Esophagus muscularis mucosa (tissue), 3 donors: ENCODE measurements at regions not wholly inside any gene's neighbourhood (a gene's known extent, or its start where the extent isn't known, plus 50 kb on each side); places are given as distances from the start of the nearest gene placed in this dataset.

ENCODE experiments used
- POLR2AphosphoS5 ChIP-seq, 2 donors: sonication (generic); formaldehyde crosslinking; IDR thresholded peaks; one replicate each; pipeline ENCODE4 v1.6.1; 2017; ENCODE audit warnings: antibody characterized with exemption in 2 of 2
- TF ChIP-seq, protein P1 (sequence below), 3 experiments: fragments of 200-600 bp in 2 of 3; fragments of 450-650 bp in 1 of 3; sonication (generic) in 2 of 3; IDR thresholded peaks; one replicate each; pipeline ENCODE4 v1.5.1; 2017 to 2019; ENCODE audit warnings: antibody characterized with exemption in 3 of 3, mild to moderate bottlenecking in 2 of 3, moderate library complexity in 1 of 3

DNA sequence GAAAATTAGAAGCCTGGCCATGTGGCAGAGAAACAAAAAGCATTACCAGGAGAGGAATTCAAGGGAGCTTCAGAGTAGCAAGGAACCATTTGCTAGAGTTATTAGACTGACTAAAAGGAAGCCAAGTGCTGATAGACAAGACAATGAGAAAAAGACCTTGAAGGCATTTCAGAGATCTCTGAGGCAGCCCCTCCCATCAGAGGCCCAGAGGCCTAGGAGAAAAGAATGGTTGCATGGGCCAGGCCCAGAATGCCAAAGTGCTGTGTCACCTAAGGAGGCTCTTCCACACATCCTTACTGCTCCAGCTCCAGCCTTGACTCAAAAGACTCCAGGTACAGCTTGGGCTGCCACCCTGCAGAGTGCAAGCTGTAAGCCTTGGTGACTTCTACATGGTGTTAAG lies 61.8 kb upstream of the POU2AF2 start:
- TF ChIP-seq, protein P1, sequence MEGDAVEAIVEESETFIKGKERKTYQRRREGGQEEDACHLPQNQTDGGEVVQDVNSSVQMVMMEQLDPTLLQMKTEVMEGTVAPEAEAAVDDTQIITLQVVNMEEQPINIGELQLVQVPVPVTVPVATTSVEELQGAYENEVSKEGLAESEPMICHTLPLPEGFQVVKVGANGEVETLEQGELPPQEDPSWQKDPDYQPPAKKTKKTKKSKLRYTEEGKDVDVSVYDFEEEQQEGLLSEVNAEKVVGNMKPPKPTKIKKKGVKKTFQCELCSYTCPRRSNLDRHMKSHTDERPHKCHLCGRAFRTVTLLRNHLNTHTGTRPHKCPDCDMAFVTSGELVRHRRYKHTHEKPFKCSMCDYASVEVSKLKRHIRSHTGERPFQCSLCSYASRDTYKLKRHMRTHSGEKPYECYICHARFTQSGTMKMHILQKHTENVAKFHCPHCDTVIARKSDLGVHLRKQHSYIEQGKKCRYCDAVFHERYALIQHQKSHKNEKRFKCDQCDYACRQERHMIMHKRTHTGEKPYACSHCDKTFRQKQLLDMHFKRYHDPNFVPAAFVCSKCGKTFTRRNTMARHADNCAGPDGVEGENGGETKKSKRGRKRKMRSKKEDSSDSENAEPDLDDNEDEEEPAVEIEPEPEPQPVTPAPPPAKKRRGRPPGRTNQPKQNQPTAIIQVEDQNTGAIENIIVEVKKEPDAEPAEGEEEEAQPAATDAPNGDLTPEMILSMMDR (IDR thresholded peaks at IDR 0.05): no peak
- no peak for TF ChIP-seq POLR2AphosphoS5 (IDR thresholded peaks at IDR 0.05)
